Glutamatergic neuron (in vitro differentiated cells): ENCODE measurements at regions not wholly inside any gene's neighbourhood (a gene's known extent, or its start where the extent isn't known, plus 50 kb on each side); places are given as distances from the start of the nearest gene placed in this dataset.

ENCODE experiments used
- DNase-seq: peaks from one replicate; pipeline ENCODE4 v3.0.0; 2022
- H3K27ac Mint-ChIP-seq: one replicate; pipeline ENCODE4 v1.8.0; 2020; ENCODE audit warnings: mild to moderate bottlenecking, mixed read lengths, inconsistent platforms; ENCODE audit not compliant: unreplicated experiment
- H3K27me3 Mint-ChIP-seq: one replicate; pipeline ENCODE4 v1.8.0; 2020; ENCODE audit warnings: mild to moderate bottlenecking, moderate library complexity, mixed read lengths, inconsistent platforms; ENCODE audit not compliant: unreplicated experiment
- H3K36me3 Mint-ChIP-seq: one replicate; pipeline ENCODE4 v1.8.0; 2020; ENCODE audit warnings: mild to moderate bottlenecking, mixed read lengths, inconsistent platforms; ENCODE audit not compliant: unreplicated experiment
- H3K4me1 Mint-ChIP-seq: one replicate; pipeline ENCODE4 v1.8.0; 2020; ENCODE audit warnings: mild to moderate bottlenecking, low read depth, mixed read lengths, inconsistent platforms; ENCODE audit not compliant: unreplicated experiment
- H3K4me3 Mint-ChIP-seq: one replicate; pipeline ENCODE4 v1.8.0; 2020; ENCODE audit warnings: mild to moderate bottlenecking, mixed read lengths, inconsistent platforms; ENCODE audit not compliant: unreplicated experiment
- H3K9me3 Mint-ChIP-seq: one replicate; pipeline ENCODE4 v1.8.0; 2020; ENCODE audit warnings: mild to moderate bottlenecking, moderate library complexity, mixed read lengths, inconsistent platforms; ENCODE audit not compliant: unreplicated experiment
- CTCF ChIP-seq: fragments of 200-600 bp; sonication (generic); IDR thresholded peaks from one replicate; pipeline ENCODE4 v1.5.0; 2021; ENCODE audit not compliant: partially characterized antibody, unreplicated experiment

DNA sequence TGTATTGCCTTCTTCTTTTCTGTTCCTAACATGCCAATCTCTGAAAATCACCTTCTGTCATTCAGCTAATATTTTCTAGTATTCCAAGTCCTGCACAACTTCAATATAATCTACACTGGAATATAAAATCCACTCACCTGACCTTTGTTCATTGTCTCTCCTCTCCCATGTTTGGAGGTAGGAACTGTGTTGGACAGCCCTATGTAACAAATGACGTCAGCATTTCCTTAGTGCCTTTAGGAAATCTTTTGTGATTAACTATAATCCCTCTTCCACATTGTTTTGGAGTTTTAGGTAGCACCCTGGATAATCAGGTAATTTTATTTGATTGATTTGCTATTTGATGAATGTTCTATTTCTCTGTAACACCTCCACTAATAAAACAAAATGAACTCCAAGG is 814.8 kb upstream of the PRKX start:
- Mint-ChIP-seq H3K27me3 (no peaks in the 10 kb centered on the region), H3K9me3 (no peaks in the 10 kb centered on the region), H3K27ac (no peak overlapping the region), H3K4me3 (no peak overlapping the region), H3K36me3 (no peaks in the 10 kb centered on the region), H3K4me1 (no peaks in the 10 kb centered on the region)
- DNase-seq = no peak
- no peak for TF ChIP-seq CTCF

- H3K4me3 Mint-ChIP-seq = no peak overlapping the region
- H3K9me3 Mint-ChIP-seq = peaks cover 3% of the 10 kb centered on the region
- TF ChIP-seq CTCF = no peak
- H3K27me3 Mint-ChIP-seq = no peaks in the 10 kb centered on the region
- no peaks in the 10 kb centered on the region for H3K36me3 Mint-ChIP-seq
- H3K27ac Mint-ChIP-seq = no peak overlapping the region
- H3K4me1 Mint-ChIP-seq = no peaks in the 10 kb centered on the region
- DNase-seq = no peak
Observed at GRCh38 chrX:4485912-4486311, 772.5 kb upstream of the PRKX start.

DNA sequence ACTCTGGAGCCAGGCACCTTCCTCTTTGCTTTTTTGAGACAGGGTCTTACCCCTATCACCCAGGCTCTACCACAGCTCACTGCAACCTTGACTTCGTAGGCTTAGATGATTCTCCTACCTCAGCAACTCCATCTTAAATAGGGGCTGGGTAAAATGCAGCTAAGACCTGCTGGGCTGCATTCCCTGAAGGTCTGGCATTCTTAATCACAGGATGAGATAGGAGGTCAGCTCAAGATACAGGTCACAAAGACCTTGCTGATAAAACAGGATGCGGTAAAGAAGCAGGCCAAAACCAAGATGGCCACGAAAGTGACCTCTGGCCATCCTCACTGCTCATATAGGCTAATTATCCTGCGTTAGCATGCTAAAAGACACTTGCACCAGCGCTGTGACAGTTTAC is 770.8 kb upstream of the PRKX start:
- DNase-seq = no peak
- peaks cover 3% of the 10 kb centered on the region for H3K9me3 Mint-ChIP-seq
- H3K27me3 Mint-ChIP-seq = no peaks in the 10 kb centered on the region
- H3K4me1 Mint-ChIP-seq = no peaks in the 10 kb centered on the region
- no peak for TF ChIP-seq CTCF
- no peaks in the 10 kb centered on the region for H3K36me3 Mint-ChIP-seq
- H3K4me3 Mint-ChIP-seq = no peak overlapping the region
- no peak overlapping the region for H3K27ac Mint-ChIP-seq

DNA sequence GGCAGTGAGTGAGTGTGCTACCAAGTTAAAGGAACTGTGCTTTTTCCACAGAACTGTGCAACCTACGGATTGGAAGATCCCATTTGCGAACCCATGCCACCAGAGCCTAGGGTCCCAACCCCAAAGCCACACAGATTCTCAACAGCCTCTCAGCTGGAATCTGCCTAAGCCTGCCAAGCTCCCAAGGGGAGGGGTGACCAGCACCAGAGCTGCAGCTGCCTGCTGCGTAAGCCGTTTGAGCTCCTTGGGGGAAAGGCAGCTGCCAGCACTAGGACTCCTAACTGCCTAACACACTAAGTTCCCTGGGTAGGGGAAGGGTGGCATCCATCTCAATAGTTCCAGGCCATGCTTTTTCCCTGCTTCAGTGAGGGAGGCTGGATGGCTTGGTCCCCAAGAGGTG is 738.1 kb upstream of the PRKX start:
- Mint-ChIP-seq H3K4me3 (no peak overlapping the region), H3K36me3 (peaks cover 7% of the 10 kb centered on the region), H3K27ac (no peak overlapping the region), H3K4me1 (no peaks in the 10 kb centered on the region), H3K9me3 (no peaks in the 10 kb centered on the region), H3K27me3 (no peaks in the 10 kb centered on the region)
- TF ChIP-seq CTCF = no peak
- no peak for DNase-seq

- Mint-ChIP-seq H3K4me3 (no peak overlapping the region), H3K4me1 (no peaks in the 10 kb centered on the region), H3K27me3 (no peaks in the 10 kb centered on the region), H3K9me3 (no peaks in the 10 kb centered on the region), H3K27ac (no peak overlapping the region), H3K36me3 (peaks cover 7% of the 10 kb centered on the region)
- DNase-seq = no peak
- TF ChIP-seq CTCF = no peak
Observed at GRCh38 chrX:4450177-4450576, 736.7 kb upstream of the PRKX start.
